ENCODE measurements at regions not wholly inside any gene's neighbourhood (a gene's known extent, or its start where the extent isn't known, plus 50 kb on each side); places are given as distances from the start of the nearest gene placed in this dataset.

GRCh38 chr14:64639340-64639821 is 64.8 kb upstream of the PLEKHG3 start:
- ATAC-seq (ENCODE audit: low read depth), result peak; percentile 23; the same call in 2 of the 3 replicates

GRCh38 chr14:64640839-64641238 is 63.4 kb upstream of the PLEKHG3 start:
- no peak for TF ChIP-seq CTCF (IDR thresholded peaks at IDR 0.05; ENCODE audit: poor library complexity, severe bottlenecking)
- Histone ChIP-seq H3K36me3 (ENCODE audit: low read depth) (no peaks in the 10 kb centered on the region), H3K4me1 (ENCODE audit: insufficient read depth, poor library complexity, severe bottlenecking) (peaks cover 10% of the 10 kb centered on the region), H3K9me3 (ENCODE audit: severe bottlenecking) (no peaks in the 10 kb centered on the region), H3K27ac (ENCODE audit: poor library complexity, severe bottlenecking) (no peak overlapping the region), H3K4me3 (ENCODE audit: severe bottlenecking) (no peak overlapping the region), H3K27me3 (ENCODE audit: insufficient read depth, poor library complexity, severe bottlenecking) (no peaks in the 10 kb centered on the region)
- DNase-seq (ENCODE audit: low spot score), result no peak
- ATAC-seq (ENCODE audit: low read depth), result peak; percentile 59

More at GRCh38 chr14:64639340-64639821, 64.8 kb upstream of the PLEKHG3 start:
- H3K9me3 ChIP-seq (ENCODE audit: severe bottlenecking), result no peaks in the 10 kb centered on the region
- no peak for DNase-seq (ENCODE audit: low spot score)
- H3K4me3 ChIP-seq (ENCODE audit: severe bottlenecking), result no peak overlapping the region
- no peak for TF ChIP-seq CTCF (IDR thresholded peaks at IDR 0.05; ENCODE audit: poor library complexity, severe bottlenecking)
- peaks cover 7% of the 10 kb centered on the region for H3K4me1 ChIP-seq (ENCODE audit: insufficient read depth, poor library complexity, severe bottlenecking)
- no peaks in the 10 kb centered on the region for H3K27me3 ChIP-seq (ENCODE audit: insufficient read depth, poor library complexity, severe bottlenecking)
- no peak overlapping the region for H3K27ac ChIP-seq (ENCODE audit: poor library complexity, severe bottlenecking)
- H3K36me3 ChIP-seq (ENCODE audit: low read depth), result no peaks in the 10 kb centered on the region

DNA sequence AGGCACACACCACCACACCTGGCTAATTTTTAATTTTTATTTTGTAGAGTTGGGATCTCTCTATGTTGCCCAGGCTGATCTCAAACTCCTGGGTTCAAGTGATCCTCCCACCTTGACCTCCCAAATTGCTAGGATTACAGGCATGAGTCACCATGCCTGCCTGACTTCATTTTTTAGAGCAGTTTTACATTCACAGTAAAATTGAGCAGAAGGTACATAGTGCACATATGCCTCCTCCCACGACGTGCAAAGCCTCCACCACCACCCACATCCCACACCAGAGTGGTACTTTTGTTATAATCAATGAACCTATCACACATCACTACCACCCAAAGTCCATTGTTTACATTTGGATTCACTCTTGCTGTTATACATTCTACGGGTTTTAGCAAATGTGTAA is 62.5 kb upstream of the PLEKHG3 start:
- no peak overlapping the region for H3K4me3 ChIP-seq (ENCODE audit: severe bottlenecking)
- TF ChIP-seq CTCF (IDR thresholded peaks at IDR 0.05; ENCODE audit: poor library complexity, severe bottlenecking), result no peak

GRCh38 chr14:64643709-64644108 is 60.5 kb upstream of the PLEKHG3 start:
- no peak overlapping the region for H3K4me3 ChIP-seq (ENCODE audit: severe bottlenecking)
- no peak for TF ChIP-seq CTCF (IDR thresholded peaks at IDR 0.05; ENCODE audit: poor library complexity, severe bottlenecking)
- no peak for DNase-seq (ENCODE audit: low spot score)
- no peak for ATAC-seq (ENCODE audit: low read depth)
- H3K4me1 ChIP-seq (ENCODE audit: insufficient read depth, poor library complexity, severe bottlenecking), result peaks cover 10% of the 10 kb centered on the region
- H3K36me3 ChIP-seq (ENCODE audit: low read depth), result no peaks in the 10 kb centered on the region
- no peaks in the 10 kb centered on the region for H3K27me3 ChIP-seq (ENCODE audit: insufficient read depth, poor library complexity, severe bottlenecking)
- H3K9me3 ChIP-seq (ENCODE audit: severe bottlenecking), result no peaks in the 10 kb centered on the region
- no peak overlapping the region for H3K27ac ChIP-seq (ENCODE audit: poor library complexity, severe bottlenecking)

More for the DNA sequence above, 62.5 kb upstream of the PLEKHG3 start:
- Histone ChIP-seq H3K4me1 (ENCODE audit: insufficient read depth, poor library complexity, severe bottlenecking) (peaks cover 10% of the 10 kb centered on the region), H3K9me3 (ENCODE audit: severe bottlenecking) (no peaks in the 10 kb centered on the region), H3K27ac (ENCODE audit: poor library complexity, severe bottlenecking) (no peak overlapping the region), H3K36me3 (ENCODE audit: low read depth) (no peaks in the 10 kb centered on the region), H3K27me3 (ENCODE audit: insufficient read depth, poor library complexity, severe bottlenecking) (no peaks in the 10 kb centered on the region)
- ATAC-seq (ENCODE audit: low read depth) (no peak), DNase-seq (ENCODE audit: low spot score) (no peak)

GRCh38 chr14:64644629-64645028 is 59.6 kb upstream of the PLEKHG3 start:
- peaks cover 10% of the 10 kb centered on the region for H3K4me1 ChIP-seq (ENCODE audit: insufficient read depth, poor library complexity, severe bottlenecking)
- H3K27me3 ChIP-seq (ENCODE audit: insufficient read depth, poor library complexity, severe bottlenecking), result no peaks in the 10 kb centered on the region
- no peak for TF ChIP-seq CTCF (IDR thresholded peaks at IDR 0.05; ENCODE audit: poor library complexity, severe bottlenecking)
- peak overlapping the region; percentile 25 for H3K27ac ChIP-seq (ENCODE audit: poor library complexity, severe bottlenecking)
- DNase-seq (ENCODE audit: low spot score) (no peak), ATAC-seq (ENCODE audit: low read depth) (no peak)
- H3K4me3 ChIP-seq (ENCODE audit: severe bottlenecking), result no peak overlapping the region
- H3K36me3 ChIP-seq (ENCODE audit: low read depth), result no peaks in the 10 kb centered on the region
- no peaks in the 10 kb centered on the region for H3K9me3 ChIP-seq (ENCODE audit: severe bottlenecking)

All from RWPE2 (cell line).